ENCODE measurements at regions not wholly inside any gene's neighbourhood (a gene's known extent, or its start where the extent isn't known, plus 50 kb on each side); places are given as distances from the start of the nearest gene placed in this dataset.

DNA sequence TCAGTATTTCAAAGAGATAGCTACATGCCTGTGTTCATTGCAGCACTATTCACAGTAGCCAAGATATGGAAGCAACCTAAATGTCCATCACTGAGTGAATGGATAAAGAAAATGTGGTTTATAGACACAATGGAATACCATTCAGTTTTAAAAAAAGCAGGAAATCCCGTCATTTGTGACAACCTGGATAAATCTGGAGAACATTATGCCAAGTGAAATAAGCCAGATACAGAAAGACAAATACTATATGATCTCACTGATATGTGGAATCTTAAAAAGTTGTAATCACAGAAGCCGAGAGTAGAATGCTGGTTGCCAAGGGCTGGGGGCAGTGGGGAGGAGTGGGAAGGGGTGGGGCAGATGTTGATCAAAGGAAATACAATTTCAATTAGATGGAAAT lies 235.8 kb upstream of the IGFBP3 start (continued):
- TF ChIP-seq, protein P1, sequence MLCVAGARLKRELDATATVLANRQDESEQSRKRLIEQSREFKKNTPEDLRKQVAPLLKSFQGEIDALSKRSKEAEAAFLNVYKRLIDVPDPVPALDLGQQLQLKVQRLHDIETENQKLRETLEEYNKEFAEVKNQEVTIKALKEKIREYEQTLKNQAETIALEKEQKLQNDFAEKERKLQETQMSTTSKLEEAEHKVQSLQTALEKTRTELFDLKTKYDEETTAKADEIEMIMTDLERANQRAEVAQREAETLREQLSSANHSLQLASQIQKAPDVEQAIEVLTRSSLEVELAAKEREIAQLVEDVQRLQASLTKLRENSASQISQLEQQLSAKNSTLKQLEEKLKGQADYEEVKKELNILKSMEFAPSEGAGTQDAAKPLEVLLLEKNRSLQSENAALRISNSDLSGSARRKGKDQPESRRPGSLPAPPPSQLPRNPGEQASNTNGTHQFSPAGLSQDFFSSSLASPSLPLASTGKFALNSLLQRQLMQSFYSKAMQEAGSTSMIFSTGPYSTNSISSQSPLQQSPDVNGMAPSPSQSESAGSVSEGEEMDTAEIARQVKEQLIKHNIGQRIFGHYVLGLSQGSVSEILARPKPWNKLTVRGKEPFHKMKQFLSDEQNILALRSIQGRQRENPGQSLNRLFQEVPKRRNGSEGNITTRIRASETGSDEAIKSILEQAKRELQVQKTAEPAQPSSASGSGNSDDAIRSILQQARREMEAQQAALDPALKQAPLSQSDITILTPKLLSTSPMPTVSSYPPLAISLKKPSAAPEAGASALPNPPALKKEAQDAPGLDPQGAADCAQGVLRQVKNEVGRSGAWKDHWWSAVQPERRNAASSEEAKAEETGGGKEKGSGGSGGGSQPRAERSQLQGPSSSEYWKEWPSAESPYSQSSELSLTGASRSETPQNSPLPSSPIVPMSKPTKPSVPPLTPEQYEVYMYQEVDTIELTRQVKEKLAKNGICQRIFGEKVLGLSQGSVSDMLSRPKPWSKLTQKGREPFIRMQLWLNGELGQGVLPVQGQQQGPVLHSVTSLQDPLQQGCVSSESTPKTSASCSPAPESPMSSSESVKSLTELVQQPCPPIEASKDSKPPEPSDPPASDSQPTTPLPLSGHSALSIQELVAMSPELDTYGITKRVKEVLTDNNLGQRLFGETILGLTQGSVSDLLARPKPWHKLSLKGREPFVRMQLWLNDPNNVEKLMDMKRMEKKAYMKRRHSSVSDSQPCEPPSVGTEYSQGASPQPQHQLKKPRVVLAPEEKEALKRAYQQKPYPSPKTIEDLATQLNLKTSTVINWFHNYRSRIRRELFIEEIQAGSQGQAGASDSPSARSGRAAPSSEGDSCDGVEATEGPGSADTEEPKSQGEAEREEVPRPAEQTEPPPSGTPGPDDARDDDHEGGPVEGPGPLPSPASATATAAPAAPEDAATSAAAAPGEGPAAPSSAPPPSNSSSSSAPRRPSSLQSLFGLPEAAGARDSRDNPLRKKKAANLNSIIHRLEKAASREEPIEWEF (IDR thresholded peaks at IDR 0.05; ENCODE audit: insufficient replicate concordance, low read depth, low read length) = no peak
- TF ChIP-seq GATAD2B (conservative IDR thresholded peaks at IDR 0.05; ENCODE audit: low read depth) (no peak), SUZ12 (IDR thresholded peaks at IDR 0.05; ENCODE audit: unreplicated experiment) (no peak), EP300 (IDR thresholded peaks at IDR 0.05; ENCODE audit: borderline replicate concordance in 1 of 2, control insufficient read depth in 1 of 2, low read depth in 2 of 2, low read length in 2 of 2) (no peak), CEBPB (IDR thresholded peaks at IDR 0.05; ENCODE audit: borderline replicate concordance in 1 of 2, low read depth in 2 of 2, low read length in 2 of 2) (no peak)

- no peak overlapping the region for H3K9ac ChIP-seq (ENCODE audit: control insufficient read depth, insufficient read depth, low read length)
- BruUV-seq (replicated peaks) = no TSS peak
- DNase-seq (ENCODE audit: low read depth, low spot score) (no peak), ATAC-seq (no peak), FAIRE-seq (no peak)
- no peak overlapping the region for H2AFZ ChIP-seq (ENCODE audit: control insufficient read depth, low read depth, low read length)
- peaks cover 8% of the 10 kb centered on the region for H3K4me1 ChIP-seq (ENCODE audit: control insufficient read depth, insufficient read depth, low read length)
- in situ Hi-C loops (cut with MboI) (no loop called here), intact Hi-C loops (cut with micrococcal nuclease; ENCODE audit: unreplicated experiment) (no loop called here)
- no peak overlapping the region for H3K27ac ChIP-seq (ENCODE audit: control insufficient read depth, insufficient read depth)
- 43% methylated on average over 3 of the region's 3 CpGs for WGBS (ENCODE audit: insufficient coverage, insufficient replicate concordance, low lambda C conversion rate, missing lambda C conversion rate)
- ChIA-PET POLR2A (interaction anchor here (0.7 to 2.8 kb wide), 2 partner anchors 17 to 126 kb away, joined by 3 to 10 read pairs; no protein-coding TSS in a partner anchor), RAD21 (ENCODE audit: unreplicated experiment) (interaction anchor here (0.6 to 4.7 kb wide), 2 partner anchors 17 to 214 kb away, joined by 3 to 34 read pairs; no protein-coding TSS in a partner anchor), SMC1A (ENCODE audit: uncharacterized antibody, unreplicated experiment) (interaction anchor here (1.0 to 1.5 kb wide), 4 partner anchors 10 to 135 kb away, joined by 3 to 5 read pairs (median 4); no protein-coding TSS in a partner anchor), CTCF (interaction anchor here (0.6 to 5.5 kb wide), 3 partner anchors 17 to 234 kb away, joined by 3 to 32 read pairs (median 3); partner anchors contain the start of gene IGFBP3)
- H3K4me2 ChIP-seq (ENCODE audit: control insufficient read depth, insufficient read depth) = no peak overlapping the region
- H3K4me3 ChIP-seq = no peak overlapping the region
- H3K36me3 ChIP-seq (ENCODE audit: control insufficient read depth in 2 of 2, insufficient read depth in 2 of 2, low read length in 1 of 2) = no peaks in the 10 kb centered on the region
- no peaks in the 10 kb centered on the region for H3K79me2 ChIP-seq (ENCODE audit: control insufficient read depth, insufficient read depth, low read length)
- H4K20me1 ChIP-seq (ENCODE audit: control insufficient read depth, insufficient read depth) = no peaks in the 10 kb centered on the region
- H3K9me3 ChIP-seq (replicated peaks; ENCODE audit: control insufficient read depth, insufficient read depth, low read length) = no peaks in the 10 kb centered on the region; the same call in 2 of the 3 replicates
- no peaks in the 10 kb centered on the region for H3K27me3 ChIP-seq (replicated peaks in 1 of 2; ENCODE audit: control insufficient read depth in 2 of 2, insufficient read depth in 2 of 2, low read length in 1 of 2)
- TF ChIP-seq ETV6 (conservative IDR thresholded peaks at IDR 0.05 in 1 of 2, IDR thresholded peaks at IDR 0.05 in 1 of 2; ENCODE audit: borderline replicate concordance in 1 of 2, low read depth in 1 of 2) (no peak), BCL3 (IDR thresholded peaks at IDR 0.05; ENCODE audit: borderline replicate concordance, insufficient read depth, low read depth, low read length, poor library complexity, severe bottlenecking) (no peak), ATF7 (IDR thresholded peaks at IDR 0.05; ENCODE audit: low read depth) (no peak), MTA2 (IDR thresholded peaks at IDR 0.05; ENCODE audit: low read depth) (no peak), KAT2A (conservative IDR thresholded peaks at IDR 0.05; ENCODE audit: control insufficient read depth, low read depth, low read length) (no peak), EZH2 (IDR thresholded peaks at IDR 0.05; ENCODE audit: borderline replicate concordance, control insufficient read depth, low read depth, low read length) (no peak), E4F1 (IDR thresholded peaks at IDR 0.05; ENCODE audit: borderline replicate concordance, partially characterized antibody) (no peak)
These were observed 235.0 kb upstream of the IGFBP3 start for GRCh38 chr7:46156086-46156485.
